SK-N-SH (cell line): ENCODE measurements at regions not wholly inside any gene's neighbourhood (a gene's known extent, or its start where the extent isn't known, plus 50 kb on each side); places are given as distances from the start of the nearest gene placed in this dataset.

Source experiments
- CTCF ChIA-PET: fragments of 300-600, 350-600 bp; formaldehyde crosslinking; extraction: SDS; loops from one replicate; lab custom pipeline; 2021; lab: Yijun Ruan, JAX
- POLR2A ChIA-PET: fragments of 350-600 bp; sonication (Branson Sonifier 250); formaldehyde crosslinking; extraction: SDS; loops from one replicate; lab custom pipeline; 2020; ENCODE audit warnings: antibody characterized with exemption, inconsistent platforms; lab: Yijun Ruan, JAX
- DNase-seq: peaks from one replicate; pipeline ENCODE4 v3.0.0; 2012
- H2AFZ ChIP-seq: fragments of 200-600 bp; sonication (generic); 2 replicates; pipeline ENCODE4 v1.8.1; 2016; ENCODE audit warnings: antibody characterized with exemption, mild to moderate bottlenecking, low read depth
- H3F3A ChIP-seq: fragments of 200-600 bp; sonication (generic); replicated peaks from 2 replicates; pipeline ENCODE3; 2016; ENCODE audit warnings: antibody characterized with exemption, mild to moderate bottlenecking; ENCODE audit not compliant: insufficient read depth
- H3K27ac ChIP-seq, 2 experiments: fragments of 200-500 bp in 1 of 2; fragments of 200-600 bp in 1 of 2; sonication (Bioruptor generic) in 1 of 2; sonication (generic), shearing (Covaris generic) in 1 of 2; 2 replicates each; pipeline versions ENCODE4 v1.5.1 to v1.6.1; 2014 to 2016; ENCODE audit warnings: low read depth in 2 of 2, inconsistent platforms in 1 of 2, low read length in 1 of 2, mild to moderate bottlenecking in 1 of 2, mixed read lengths in 1 of 2
- H3K27me3 ChIP-seq: fragments of 200-600 bp; sonication (generic), shearing (Covaris generic); 2 replicates; pipeline ENCODE4 v1.6.1; 2016; ENCODE audit warnings: mixed run types; ENCODE audit not compliant: insufficient read depth
- H3K36me3 ChIP-seq, 2 experiments: fragments of 200-500 bp in 1 of 2; fragments of 200-600 bp in 1 of 2; sonication (Bioruptor generic) in 1 of 2; sonication (generic) in 1 of 2; replicated peaks in 1 of 2; 2 replicates each; pipeline versions ENCODE3 to v1.5.1; 2014 to 2016; ENCODE audit warnings: low read length in 1 of 2, mild to moderate bottlenecking in 1 of 2; ENCODE audit not compliant: insufficient read depth in 2 of 2, control insufficient read depth in 1 of 2
- H3K4me1 ChIP-seq, 2 experiments: fragments of 200-500 bp in 1 of 2; fragments of 200-600 bp in 1 of 2; sonication (Bioruptor generic) in 1 of 2; sonication (generic), shearing (Covaris generic) in 1 of 2; 2 replicates each; pipeline versions ENCODE4 v1.5.1 to v1.6.1; 2014 to 2016; ENCODE audit warnings: low read depth in 1 of 2, low read length in 1 of 2, mixed run types in 1 of 2; ENCODE audit not compliant: insufficient read depth in 2 of 2, control insufficient read depth in 1 of 2
- H3K4me2 ChIP-seq: fragments of 200-600 bp; sonication (generic), shearing (Covaris generic); 2 replicates; pipeline ENCODE4 v1.6.1; 2017; ENCODE audit warnings: mixed run types
- H3K4me3 ChIP-seq, 2 experiments: fragments of 200-500 bp in 1 of 2; fragments of 200-600 bp in 1 of 2; sonication (Bioruptor generic) in 1 of 2; sonication (generic), shearing (Covaris generic) in 1 of 2; 2 replicates each; pipeline versions ENCODE4 v1.5.1 to v1.8.1; 2014 to 2016; ENCODE audit warnings: low read depth in 2 of 2, inconsistent platforms in 1 of 2, low read length in 1 of 2, mild to moderate bottlenecking in 1 of 2, mixed read lengths in 1 of 2, moderate library complexity in 1 of 2
- H3K79me2 ChIP-seq: fragments of 200-600 bp; sonication (generic); 2 replicates; pipeline ENCODE4 v1.8.1; 2017; ENCODE audit warnings: mild to moderate bottlenecking; ENCODE audit not compliant: insufficient read depth
- H3K9ac ChIP-seq: fragments of 200-600 bp; sonication (generic); 2 replicates; pipeline ENCODE4 v1.6.1; 2017; ENCODE audit warnings: mixed run types
- H3K9me2 ChIP-seq: fragments of 200-600 bp; sonication (generic); 2 replicates; pipeline ENCODE4 v1.6.1; 2017; ENCODE audit warnings: mixed run types
- H3K9me3 ChIP-seq: fragments of 200-600 bp; sonication (generic); 2 replicates; pipeline ENCODE4 v1.6.1; 2017; ENCODE audit warnings: mixed run types, mild to moderate bottlenecking, moderate library complexity
- H4K20me1 ChIP-seq: fragments of 200-600 bp; sonication (generic); 2 replicates; pipeline ENCODE4 v1.6.1; 2017; ENCODE audit warnings: mild to moderate bottlenecking, mixed run types; ENCODE audit not compliant: insufficient read depth
- CHD2 ChIP-seq: fragments of 150-350 bp; IDR thresholded peaks from 2 replicates; pipeline ENCODE4 v1.6.1; 2018; ENCODE audit warnings: low read length; ENCODE audit not compliant: partially characterized antibody
- ELF1 ChIP-seq: IDR thresholded peaks from 2 replicates; pipeline ENCODE4 v1.4.0; 2012
- FOSL2 ChIP-seq: IDR thresholded peaks from 2 replicates; pipeline ENCODE4 v1.4.0; 2012; ENCODE audit warnings: low read depth, mild to moderate bottlenecking, moderate library complexity, borderline replicate concordance
- MEF2A ChIP-seq: IDR thresholded peaks from 2 replicates; pipeline ENCODE4 v1.4.0; 2012; ENCODE audit warnings: low read depth, borderline replicate concordance
- PBX3 ChIP-seq: IDR thresholded peaks from 2 replicates; pipeline ENCODE4; 2012
- RAD21 ChIP-seq: IDR thresholded peaks from 2 replicates; pipeline ENCODE4 v1.6.1; 2012; ENCODE audit warnings: mild to moderate bottlenecking, low read length
- TCF12 ChIP-seq: IDR thresholded peaks from 2 replicates; pipeline ENCODE4 v1.4.0; 2012
- TEAD4 ChIP-seq: IDR thresholded peaks from 2 replicates; pipeline ENCODE4 v1.4.0; 2012; ENCODE audit warnings: mild to moderate bottlenecking, borderline replicate concordance; ENCODE audit not compliant: insufficient read depth
- WGBS: methylation state at CpG from one replicate; pipeline ENCODE4 v1.1.6; 2017; ENCODE audit warnings: low lambda C conversion rate; 5-methylcytosine and 5-hydroxymethylcytosine counted together
- TF ChIP-seq, protein P1 (sequence below): fragments of 150-350 bp; IDR thresholded peaks from 2 replicates; pipeline ENCODE4 v1.6.1; 2016; ENCODE audit warnings: mild to moderate bottlenecking, low read depth, low read length
- TF ChIP-seq, protein P2 (sequence below): fragments of 200-600 bp; sonication (generic); IDR thresholded peaks from 2 replicates; pipeline ENCODE4 v1.6.1; 2017; ENCODE audit warnings: antibody characterized with exemption, mild to moderate bottlenecking, moderate library complexity
- TF ChIP-seq, protein P3 (sequence below): IDR thresholded peaks from 2 replicates; pipeline ENCODE4 v1.6.1; 2012; ENCODE audit warnings: mild to moderate bottlenecking, low read depth, low read length, moderate library complexity

- TF ChIP-seq, protein P1, sequence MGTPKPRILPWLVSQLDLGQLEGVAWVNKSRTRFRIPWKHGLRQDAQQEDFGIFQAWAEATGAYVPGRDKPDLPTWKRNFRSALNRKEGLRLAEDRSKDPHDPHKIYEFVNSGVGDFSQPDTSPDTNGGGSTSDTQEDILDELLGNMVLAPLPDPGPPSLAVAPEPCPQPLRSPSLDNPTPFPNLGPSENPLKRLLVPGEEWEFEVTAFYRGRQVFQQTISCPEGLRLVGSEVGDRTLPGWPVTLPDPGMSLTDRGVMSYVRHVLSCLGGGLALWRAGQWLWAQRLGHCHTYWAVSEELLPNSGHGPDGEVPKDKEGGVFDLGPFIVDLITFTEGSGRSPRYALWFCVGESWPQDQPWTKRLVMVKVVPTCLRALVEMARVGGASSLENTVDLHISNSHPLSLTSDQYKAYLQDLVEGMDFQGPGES: no peak
- no peak for TF ChIP-seq ELF1
Observed at GRCh38 chr21:31396399-31396798, 52.3 kb upstream of the TIAM1 start (continued).

GRCh38 chr21:31395791-31396190 lies 51.7 kb upstream of the TIAM1 start:
- ChIA-PET CTCF (no interaction called here), POLR2A (no interaction called here)
- no peak overlapping the region for H3K4me2 ChIP-seq
- H3K27ac ChIP-seq: no peak overlapping the region
- DNase-seq: no peak
- H3K4me3 ChIP-seq: no peak overlapping the region
- no peaks in the 10 kb centered on the region for H3F3A ChIP-seq
- peaks cover 0 to 11% of the 10 kb centered on the region in 2 experiments; a peak in 2 of 4 replicates for H3K4me1 ChIP-seq
- TF ChIP-seq FOSL2 (no peak), TEAD4 (no peak), MEF2A (no peak), RAD21 (no peak), CHD2 (no peak), PBX3 (no peak), TCF12 (no peak)
- TF ChIP-seq, protein P2, sequence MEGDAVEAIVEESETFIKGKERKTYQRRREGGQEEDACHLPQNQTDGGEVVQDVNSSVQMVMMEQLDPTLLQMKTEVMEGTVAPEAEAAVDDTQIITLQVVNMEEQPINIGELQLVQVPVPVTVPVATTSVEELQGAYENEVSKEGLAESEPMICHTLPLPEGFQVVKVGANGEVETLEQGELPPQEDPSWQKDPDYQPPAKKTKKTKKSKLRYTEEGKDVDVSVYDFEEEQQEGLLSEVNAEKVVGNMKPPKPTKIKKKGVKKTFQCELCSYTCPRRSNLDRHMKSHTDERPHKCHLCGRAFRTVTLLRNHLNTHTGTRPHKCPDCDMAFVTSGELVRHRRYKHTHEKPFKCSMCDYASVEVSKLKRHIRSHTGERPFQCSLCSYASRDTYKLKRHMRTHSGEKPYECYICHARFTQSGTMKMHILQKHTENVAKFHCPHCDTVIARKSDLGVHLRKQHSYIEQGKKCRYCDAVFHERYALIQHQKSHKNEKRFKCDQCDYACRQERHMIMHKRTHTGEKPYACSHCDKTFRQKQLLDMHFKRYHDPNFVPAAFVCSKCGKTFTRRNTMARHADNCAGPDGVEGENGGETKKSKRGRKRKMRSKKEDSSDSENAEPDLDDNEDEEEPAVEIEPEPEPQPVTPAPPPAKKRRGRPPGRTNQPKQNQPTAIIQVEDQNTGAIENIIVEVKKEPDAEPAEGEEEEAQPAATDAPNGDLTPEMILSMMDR: no peak
- TF ChIP-seq, protein P3, sequence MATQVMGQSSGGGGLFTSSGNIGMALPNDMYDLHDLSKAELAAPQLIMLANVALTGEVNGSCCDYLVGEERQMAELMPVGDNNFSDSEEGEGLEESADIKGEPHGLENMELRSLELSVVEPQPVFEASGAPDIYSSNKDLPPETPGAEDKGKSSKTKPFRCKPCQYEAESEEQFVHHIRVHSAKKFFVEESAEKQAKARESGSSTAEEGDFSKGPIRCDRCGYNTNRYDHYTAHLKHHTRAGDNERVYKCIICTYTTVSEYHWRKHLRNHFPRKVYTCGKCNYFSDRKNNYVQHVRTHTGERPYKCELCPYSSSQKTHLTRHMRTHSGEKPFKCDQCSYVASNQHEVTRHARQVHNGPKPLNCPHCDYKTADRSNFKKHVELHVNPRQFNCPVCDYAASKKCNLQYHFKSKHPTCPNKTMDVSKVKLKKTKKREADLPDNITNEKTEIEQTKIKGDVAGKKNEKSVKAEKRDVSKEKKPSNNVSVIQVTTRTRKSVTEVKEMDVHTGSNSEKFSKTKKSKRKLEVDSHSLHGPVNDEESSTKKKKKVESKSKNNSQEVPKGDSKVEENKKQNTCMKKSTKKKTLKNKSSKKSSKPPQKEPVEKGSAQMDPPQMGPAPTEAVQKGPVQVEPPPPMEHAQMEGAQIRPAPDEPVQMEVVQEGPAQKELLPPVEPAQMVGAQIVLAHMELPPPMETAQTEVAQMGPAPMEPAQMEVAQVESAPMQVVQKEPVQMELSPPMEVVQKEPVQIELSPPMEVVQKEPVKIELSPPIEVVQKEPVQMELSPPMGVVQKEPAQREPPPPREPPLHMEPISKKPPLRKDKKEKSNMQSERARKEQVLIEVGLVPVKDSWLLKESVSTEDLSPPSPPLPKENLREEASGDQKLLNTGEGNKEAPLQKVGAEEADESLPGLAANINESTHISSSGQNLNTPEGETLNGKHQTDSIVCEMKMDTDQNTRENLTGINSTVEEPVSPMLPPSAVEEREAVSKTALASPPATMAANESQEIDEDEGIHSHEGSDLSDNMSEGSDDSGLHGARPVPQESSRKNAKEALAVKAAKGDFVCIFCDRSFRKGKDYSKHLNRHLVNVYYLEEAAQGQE: no peak
- H4K20me1 ChIP-seq: no peaks in the 10 kb centered on the region
- no peaks in the 10 kb centered on the region for H3K27me3 ChIP-seq
- H3K9me3 ChIP-seq: no peaks in the 10 kb centered on the region
- H3K9me2 ChIP-seq: no peaks in the 10 kb centered on the region
- H2AFZ ChIP-seq: no peak overlapping the region
- H3K9ac ChIP-seq: no peak overlapping the region
- no peaks in the 10 kb centered on the region for H3K36me3 ChIP-seq
- no peaks in the 10 kb centered on the region for H3K79me2 ChIP-seq
- WGBS: 67% methylated on average over 2 of the region's 2 CpGs
